A549 (cell line): ENCODE measurements at regions not wholly inside any gene's neighbourhood (a gene's known extent, or its start where the extent isn't known, plus 50 kb on each side); places are given as distances from the start of the nearest gene placed in this dataset.

Experiments
- ATAC-seq, 2 experiments: fragments of 200-7000 bp in 1 of 2; fragments of >200 bp in 1 of 2; cut with Nextera tagmentation in 1 of 2; cut with Tn5 transposase in 1 of 2; 3 replicates each; pipeline versions ENCODE4 v1.8.0 to v1.9.1; 2018 to 2020; ENCODE audit warnings: mild to moderate bottlenecking in 1 of 2, moderate library complexity in 1 of 2
- CTCF ChIA-PET: fragments of 300-600 bp; sonication (Branson Sonifier 250); formaldehyde crosslinking; extraction: SDS; loops from one replicate; lab custom pipeline; 2021; ENCODE audit warnings: antibody characterized with exemption, inconsistent platforms; lab: Yijun Ruan, JAX
- POLR2A ChIA-PET: fragments of 350-600 bp; formaldehyde crosslinking; extraction: SDS; loops from one replicate; lab custom pipeline; 2021; ENCODE audit warnings: antibody characterized with exemption, inconsistent platforms; lab: Yijun Ruan, JAX
- DNase-seq, 2 experiments: peaks; one replicate each; pipeline versions ENCODE4 v3.0.0 to v3.0.0-alpha.2; 2011 to 2016; ENCODE audit warnings: low read depth in 1 of 2, low spot score in 1 of 2
- FAIRE-seq: peaks from 2 replicates; lab custom pipeline; 2011; peaks lifted over from hg19 to GRCh38; lab: Jason Lieb, UNC
- H3K27ac ChIP-seq, 2 experiments: fragments of >200 bp; sonication (Bioruptor Twin); formaldehyde crosslinking; 3 replicates each; pipeline ENCODE4 v1.5.1; 2016 to 2017
- H3K4me1 ChIP-seq: fragments of >200 bp; sonication (Bioruptor Twin); formaldehyde crosslinking; 3 replicates; pipeline ENCODE4 v1.6.1; 2016
- H3K4me2 ChIP-seq: fragments of >200 bp; sonication (Bioruptor Twin); formaldehyde crosslinking; 3 replicates; pipeline ENCODE4 v1.6.1; 2016
- H3K4me3 ChIP-seq: fragments of >200 bp; sonication (Bioruptor Twin); formaldehyde crosslinking; 3 replicates; pipeline ENCODE4 v1.5.1; 2016
- H3K9me3 ChIP-seq: fragments of >200 bp; sonication (Bioruptor Twin); formaldehyde crosslinking; 3 replicates; pipeline ENCODE4 v1.6.1; 2016
- ATOH8 ChIP-seq: fragments of 250-450 bp; sonication (Bioruptor Pico); IDR thresholded peaks from 2 replicates; pipeline ENCODE4 v1.5.0; 2020; ENCODE audit warnings: low read depth, mild to moderate bottlenecking, moderate library complexity
- BHLHE40 ChIP-seq: IDR thresholded peaks from 2 replicates; pipeline ENCODE4 v1.6.1; 2012; ENCODE audit warnings: low read depth, low read length, inconsistent platforms
- CBX2 ChIP-seq: fragments of 200-600 bp; sonication (generic); IDR thresholded peaks from 2 replicates; pipeline ENCODE4 v1.6.1; 2016; ENCODE audit warnings: low read depth, mild to moderate bottlenecking, borderline replicate concordance
- CHD4 ChIP-seq: fragments of 200-600 bp; sonication (generic); IDR thresholded peaks from 2 replicates; pipeline ENCODE4 v1.6.1; 2016; ENCODE audit warnings: antibody characterized with exemption, mild to moderate bottlenecking, borderline replicate concordance
- EHMT2 ChIP-seq: fragments of 200-600 bp; sonication (generic); IDR thresholded peaks from 2 replicates; pipeline ENCODE4 v1.6.1; 2016; ENCODE audit warnings: antibody characterized with exemption, low read depth, mild to moderate bottlenecking, moderate library complexity
- HEYL ChIP-seq: fragments of 250-450 bp; sonication (Bioruptor Pico); IDR thresholded peaks from 2 replicates; pipeline ENCODE4 v1.8.0; 2021; ENCODE audit warnings: mild to moderate bottlenecking, moderate library complexity
- HOXA7 ChIP-seq: fragments of 250-450 bp; sonication (Bioruptor Pico); IDR thresholded peaks from 2 replicates; pipeline ENCODE4 v1.5.0; 2020; ENCODE audit warnings: mild to moderate bottlenecking, moderate library complexity
- JUN ChIP-seq, 2 experiments: fragments of >200 bp; sonication (Bioruptor Twin); formaldehyde crosslinking; IDR thresholded peaks; 2 replicates in 1 of 2; 3 replicates in 1 of 2; pipeline ENCODE4 v1.6.1; 2016 to 2017
- KDM5A ChIP-seq: fragments of 200-600 bp; sonication (generic); IDR thresholded peaks from 2 replicates; pipeline ENCODE4 v1.6.1; 2016; ENCODE audit warnings: antibody characterized with exemption, mild to moderate bottlenecking
- MAFK ChIP-seq: fragments of 450-650 bp; IDR thresholded peaks from 2 replicates; pipeline ENCODE4 v1.6.1; 2014; ENCODE audit not compliant: partially characterized antibody
- PBX3 ChIP-seq: IDR thresholded peaks from 2 replicates; pipeline ENCODE4 v1.6.1; 2012
- RARB ChIP-seq: fragments of 250-450 bp; sonication (Bioruptor Pico); IDR thresholded peaks from 2 replicates; pipeline ENCODE4 v1.8.0; 2021; ENCODE audit warnings: mild to moderate bottlenecking, moderate library complexity
- RCOR1 ChIP-seq: fragments of 150-350 bp; IDR thresholded peaks from 2 replicates; pipeline ENCODE4 v1.6.1; 2014; ENCODE audit warnings: antibody characterized with exemption, low read length, low read depth
- RFX5 ChIP-seq: fragments of 450-650 bp; IDR thresholded peaks from 2 replicates; pipeline ENCODE4 v1.7.1; 2014; ENCODE audit warnings: antibody characterized with exemption, mild to moderate bottlenecking, moderate library complexity
- TP53 ChIP-seq: fragments of 250-450 bp; sonication (Bioruptor Pico); IDR thresholded peaks from 2 replicates; pipeline ENCODE4 v1.5.0; 2021; ENCODE audit warnings: mild to moderate bottlenecking, moderate library complexity
- ZC3H11A ChIP-seq: fragments of 450-650 bp; IDR thresholded peaks from 2 replicates; pipeline ENCODE4 v1.6.1; 2014; ENCODE audit warnings: antibody characterized with exemption, mild to moderate bottlenecking
- ZNF302 ChIP-seq: fragments of 250-450 bp; sonication (Bioruptor Pico); IDR thresholded peaks from 2 replicates; pipeline ENCODE4 v1.9.0; 2021; ENCODE audit warnings: inconsistent platforms, mild to moderate bottlenecking, moderate library complexity
- ZSCAN20 ChIP-seq: fragments of 250-450 bp; sonication (Bioruptor Pico); IDR thresholded peaks from 2 replicates; pipeline ENCODE4 v1.8.0; 2022; ENCODE audit warnings: mild to moderate bottlenecking, moderate library complexity
- WGBS: methylation state at CpG from one replicate; pipeline ENCODE4 v1.1.6; 2017; ENCODE audit errors: missing lambda C conversion rate; 5-methylcytosine and 5-hydroxymethylcytosine counted together
- TF ChIP-seq, protein P1 (sequence below): fragments of >200 bp; sonication (Bioruptor Twin); formaldehyde crosslinking; IDR thresholded peaks from 3 replicates; pipeline ENCODE4 v1.6.1; 2016
- TF ChIP-seq, protein P2 (sequence below): IDR thresholded peaks from 2 replicates; pipeline ENCODE4 v1.6.1; 2012; ENCODE audit warnings: low read depth, borderline replicate concordance

GRCh38 chr4:3351997-3352396, 59.2 kb downstream of the RGS12 start (continued):
- no peak for TF ChIP-seq HEYL (CRISPR knock-in tag)

DNA sequence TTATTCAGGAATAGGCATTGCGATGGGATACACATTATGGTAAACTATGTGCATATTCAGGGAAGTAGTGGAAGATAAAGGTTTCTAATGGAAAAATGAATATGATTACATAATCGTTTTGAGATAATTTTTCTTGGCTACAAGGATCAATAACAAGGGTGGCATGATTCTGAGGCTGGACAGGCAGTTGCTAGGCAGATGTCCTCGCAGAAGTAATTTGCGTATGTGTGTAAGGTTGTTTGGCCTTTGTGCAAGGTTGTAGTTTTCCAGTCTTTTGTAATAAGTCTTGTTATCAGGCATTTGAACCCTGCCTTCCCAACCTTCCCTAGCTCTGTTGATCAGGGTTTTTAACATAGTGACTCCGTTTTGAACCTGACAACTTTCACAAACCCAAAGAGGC, 59.7 kb downstream of the RGS12 start:
- CTCF ChIA-PET: interaction anchor here (1.5 kb wide), 1 partner anchor 108 kb away, joined by 3 read pairs; no protein-coding TSS in a partner anchor
- FAIRE-seq (no peak), DNase-seq (no peak), ATAC-seq (no peak)
- 0 out of 3 replicates have a peak, but pooled peaks cover 4% of the 10 kb centered on the region for H3K4me1 ChIP-seq
- no peaks in the 10 kb centered on the region for H3K9me3 ChIP-seq
- POLR2A ChIA-PET: no interaction called here
- H3K27ac ChIP-seq: no peak overlapping the region
- 82% methylated on average over 5 of the region's 5 CpGs for WGBS
- no peak overlapping the region for H3K4me3 ChIP-seq
- no peak overlapping the region for H3K4me2 ChIP-seq
- TF ChIP-seq KDM5A: no peak
- no peak for TF ChIP-seq ZNF302 (CRISPR knock-in tag)
- TF ChIP-seq HEYL (CRISPR knock-in tag): no peak
- TF ChIP-seq, protein P1, sequence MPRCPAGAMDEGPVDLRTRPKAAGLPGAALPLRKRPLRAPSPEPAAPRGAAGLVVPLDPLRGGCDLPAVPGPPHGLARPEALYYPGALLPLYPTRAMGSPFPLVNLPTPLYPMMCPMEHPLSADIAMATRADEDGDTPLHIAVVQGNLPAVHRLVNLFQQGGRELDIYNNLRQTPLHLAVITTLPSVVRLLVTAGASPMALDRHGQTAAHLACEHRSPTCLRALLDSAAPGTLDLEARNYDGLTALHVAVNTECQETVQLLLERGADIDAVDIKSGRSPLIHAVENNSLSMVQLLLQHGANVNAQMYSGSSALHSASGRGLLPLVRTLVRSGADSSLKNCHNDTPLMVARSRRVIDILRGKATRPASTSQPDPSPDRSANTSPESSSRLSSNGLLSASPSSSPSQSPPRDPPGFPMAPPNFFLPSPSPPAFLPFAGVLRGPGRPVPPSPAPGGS: no peak
- no peak for TF ChIP-seq RARB (CRISPR knock-in tag)

- Histone ChIP-seq H3K4me3 (no peak overlapping the region), H3K4me1 (0 out of 3 replicates have a peak, but pooled peaks cover 4% of the 10 kb centered on the region), H3K27ac (no peak overlapping the region), H3K4me2 (no peak overlapping the region), H3K9me3 (no peaks in the 10 kb centered on the region)
- CTCF ChIA-PET: no interaction called here
- ATAC-seq (no peak), DNase-seq (no peak), FAIRE-seq (no peak)
- WGBS: 94% methylated on average over 13 of the region's 14 CpGs
- TF ChIP-seq ZC3H11A: no peak
- TF ChIP-seq PBX3: no peak
- no peak for TF ChIP-seq JUN (IDR thresholded peaks at IDR 0.05)
- TF ChIP-seq RARB (CRISPR knock-in tag): no peak
- POLR2A ChIA-PET: no interaction called here
Observed at GRCh38 chr4:3352941-3353594, 60.2 kb downstream of the RGS12 start.

DNA sequence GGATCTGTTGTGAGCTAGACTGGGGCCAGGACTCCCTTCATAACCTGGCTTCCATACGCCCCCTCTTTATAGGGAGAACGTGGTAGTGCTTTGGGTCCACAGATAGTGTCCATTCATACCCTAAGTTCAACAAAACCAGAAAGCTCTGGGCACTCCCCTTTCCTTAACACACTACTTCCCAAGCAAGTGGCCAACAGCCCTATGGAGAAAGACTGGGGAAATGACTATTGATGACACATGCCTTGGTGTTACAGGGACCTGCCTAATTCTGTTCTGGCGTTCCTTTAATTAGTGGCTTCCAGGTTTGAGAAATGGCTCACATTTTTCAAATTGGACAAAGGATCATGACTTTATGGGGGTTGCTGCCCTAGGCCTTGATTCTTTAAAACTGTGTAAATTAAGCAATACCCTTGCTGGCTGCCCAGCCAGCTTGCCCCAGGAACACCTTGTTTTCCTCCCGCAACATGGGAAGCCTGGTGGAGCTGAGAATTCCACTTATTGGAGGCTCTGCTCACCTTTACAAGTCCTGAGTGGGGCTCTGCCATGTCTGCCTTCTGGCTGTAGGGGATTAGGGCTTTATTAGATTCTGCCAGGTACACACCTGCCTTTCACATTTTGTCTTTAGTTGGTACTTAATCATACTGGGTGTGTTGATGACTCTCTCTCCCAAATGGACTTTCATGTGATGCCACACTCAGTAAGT, 61.1 kb downstream of the RGS12 start:
- H3K4me1 ChIP-seq: 0 out of 3 replicates have a peak, but pooled peaks cover 4% of the 10 kb centered on the region
- ATAC-seq (no peak), DNase-seq (no peak), FAIRE-seq (no peak)
- H3K9me3 ChIP-seq: no peaks in the 10 kb centered on the region
- no peak overlapping the region for H3K4me3 ChIP-seq
- ChIA-PET POLR2A (no interaction called here), CTCF (interaction anchor here (1.1 to 3.1 kb wide), 4 partner anchors 7 to 126 kb away, joined by 4 to 11 read pairs (median 5); no protein-coding TSS in a partner anchor)
- TF ChIP-seq EHMT2 (no peak), CHD4 (no peak), ATOH8 (CRISPR knock-in tag) (no peak), MAFK (no peak), CBX2 (no peak), RCOR1 (no peak), HOXA7 (CRISPR knock-in tag) (no peak), BHLHE40 (no peak), ZC3H11A (no peak), RFX5 (no peak), ZSCAN20 (no peak), TP53 (no peak)
- TF ChIP-seq, protein P2, sequence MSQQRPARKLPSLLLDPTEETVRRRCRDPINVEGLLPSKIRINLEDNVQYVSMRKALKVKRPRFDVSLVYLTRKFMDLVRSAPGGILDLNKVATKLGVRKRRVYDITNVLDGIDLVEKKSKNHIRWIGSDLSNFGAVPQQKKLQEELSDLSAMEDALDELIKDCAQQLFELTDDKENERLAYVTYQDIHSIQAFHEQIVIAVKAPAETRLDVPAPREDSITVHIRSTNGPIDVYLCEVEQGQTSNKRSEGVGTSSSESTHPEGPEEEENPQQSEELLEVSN: no peak
- 87% methylated on average over 4 of the region's 4 CpGs for WGBS
- H3K4me2 ChIP-seq: 0 out of 3 replicates have a peak overlapping the region, but pooled peaks have one; percentile 4
- H3K27ac ChIP-seq: no peak overlapping the region
